ENCODE measurements at regions not wholly inside any gene's neighbourhood (a gene's known extent, or its start where the extent isn't known, plus 50 kb on each side); places are given as distances from the start of the nearest gene placed in this dataset.

DNA sequence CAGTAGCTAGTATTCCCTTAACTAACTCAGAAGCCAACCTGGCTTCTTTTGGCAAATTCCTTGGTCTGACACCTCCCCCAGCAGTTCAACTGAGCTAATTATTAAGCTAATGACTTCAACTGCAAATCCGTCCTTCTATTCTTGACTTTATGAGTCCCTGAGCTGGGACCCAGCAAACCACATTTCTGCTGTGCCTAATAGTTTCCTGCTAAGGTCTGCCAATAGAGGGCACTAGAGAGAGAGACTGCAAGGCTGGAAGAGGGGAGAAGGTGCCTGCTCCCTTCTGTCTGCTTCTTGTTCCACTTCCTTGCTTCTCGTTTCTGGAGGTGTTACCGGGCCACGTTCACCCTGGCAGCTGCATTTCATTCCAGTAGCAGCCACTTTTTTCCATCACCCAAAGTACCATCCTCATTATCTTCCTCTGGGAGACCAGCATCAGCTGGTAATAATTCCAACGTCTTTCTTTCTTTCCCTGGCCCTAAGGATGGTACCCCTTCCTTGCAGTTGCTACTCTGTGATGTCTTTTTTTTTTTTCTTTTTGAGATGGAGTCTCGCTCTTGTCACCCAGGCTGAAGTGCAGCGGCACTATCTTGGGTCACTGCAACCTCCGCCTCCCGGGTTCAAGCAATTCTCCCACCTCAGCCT, 352.0 kb downstream of the TNS1 start:
- DNase-seq (no peak), ATAC-seq (ENCODE audit: low read depth) (no peak)
- ChIA-PET POLR2A (no interaction called here), CTCF (no interaction called here)
- no peaks in the 10 kb centered on the region for H3K79me2 ChIP-seq (ENCODE audit: control insufficient read depth, insufficient read depth, low read length)
- intact Hi-C loops (cut with micrococcal nuclease) = no loop called here
- Mint-ChIP-seq H3K27ac (no peak overlapping the region), H3K27me3 (peaks cover 22% of the 10 kb centered on the region), H3K4me3 (no peak overlapping the region), H3K9me3 (ENCODE audit: insufficient read depth) (no peaks in the 10 kb centered on the region), H3K4me1 (no peaks in the 10 kb centered on the region)
- H2AFZ ChIP-seq (ENCODE audit: insufficient read depth, low read depth, low read length, poor library complexity, severe bottlenecking) = no peak overlapping the region
- no peaks in the 10 kb centered on the region for H4K20me1 ChIP-seq (ENCODE audit: control insufficient read depth, insufficient read depth, low read length, poor library complexity, severe bottlenecking)
- H3K4me3 ChIP-seq (ENCODE audit: control extremely low read depth in 1 of 5, extremely low read depth in 1 of 5, insufficient read depth in 1 of 5, low read depth in 2 of 5, low read length in 4 of 5) = no peak overlapping the region
- TF ChIP-seq, protein P1, sequence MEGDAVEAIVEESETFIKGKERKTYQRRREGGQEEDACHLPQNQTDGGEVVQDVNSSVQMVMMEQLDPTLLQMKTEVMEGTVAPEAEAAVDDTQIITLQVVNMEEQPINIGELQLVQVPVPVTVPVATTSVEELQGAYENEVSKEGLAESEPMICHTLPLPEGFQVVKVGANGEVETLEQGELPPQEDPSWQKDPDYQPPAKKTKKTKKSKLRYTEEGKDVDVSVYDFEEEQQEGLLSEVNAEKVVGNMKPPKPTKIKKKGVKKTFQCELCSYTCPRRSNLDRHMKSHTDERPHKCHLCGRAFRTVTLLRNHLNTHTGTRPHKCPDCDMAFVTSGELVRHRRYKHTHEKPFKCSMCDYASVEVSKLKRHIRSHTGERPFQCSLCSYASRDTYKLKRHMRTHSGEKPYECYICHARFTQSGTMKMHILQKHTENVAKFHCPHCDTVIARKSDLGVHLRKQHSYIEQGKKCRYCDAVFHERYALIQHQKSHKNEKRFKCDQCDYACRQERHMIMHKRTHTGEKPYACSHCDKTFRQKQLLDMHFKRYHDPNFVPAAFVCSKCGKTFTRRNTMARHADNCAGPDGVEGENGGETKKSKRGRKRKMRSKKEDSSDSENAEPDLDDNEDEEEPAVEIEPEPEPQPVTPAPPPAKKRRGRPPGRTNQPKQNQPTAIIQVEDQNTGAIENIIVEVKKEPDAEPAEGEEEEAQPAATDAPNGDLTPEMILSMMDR (IDR thresholded peaks at IDR 0.05) = peak; percentile 30
- TF ChIP-seq EZH2 (IDR thresholded peaks at IDR 0.05; ENCODE audit: borderline replicate concordance, insufficient read depth, low read depth, low read length, poor library complexity, severe bottlenecking) = no peak
- WGBS (ENCODE audit: insufficient coverage) = 0% methylated on average over 3 of the region's 9 CpGs
- H3K27me3 ChIP-seq (replicated peaks in 1 of 4; ENCODE audit: control extremely low read depth in 1 of 4, control insufficient read depth in 3 of 4, insufficient read depth in 4 of 4, low read length in 3 of 4) = peaks cover 0 to 13% (median 4%) of the 10 kb centered on the region in 4 experiments
- no peak overlapping the region for H3K9ac ChIP-seq (ENCODE audit: low read length)
- H3K4me1 ChIP-seq (ENCODE audit: control insufficient read depth in 2 of 2, insufficient read depth in 2 of 2, low read length in 2 of 2) = no peaks in the 10 kb centered on the region
- no peak overlapping the region for H3K4me2 ChIP-seq (replicated peaks; ENCODE audit: low read depth, low read length, poor library complexity, severe bottlenecking)
- H3K36me3 ChIP-seq (replicated peaks in 1 of 2; ENCODE audit: control extremely low read depth in 1 of 2, control insufficient read depth in 1 of 2, extremely low read depth in 1 of 2, insufficient read depth in 2 of 2, low read length in 1 of 2) = no peaks in the 10 kb centered on the region
- no peak overlapping the region for H3K27ac ChIP-seq (ENCODE audit: low read length in 2 of 2)
- H3K9me3 ChIP-seq (ENCODE audit: control extremely low read depth in 1 of 3, control insufficient read depth in 2 of 3, insufficient read depth in 1 of 3, low read length in 2 of 3) = no peaks in the 10 kb centered on the region

DNA sequence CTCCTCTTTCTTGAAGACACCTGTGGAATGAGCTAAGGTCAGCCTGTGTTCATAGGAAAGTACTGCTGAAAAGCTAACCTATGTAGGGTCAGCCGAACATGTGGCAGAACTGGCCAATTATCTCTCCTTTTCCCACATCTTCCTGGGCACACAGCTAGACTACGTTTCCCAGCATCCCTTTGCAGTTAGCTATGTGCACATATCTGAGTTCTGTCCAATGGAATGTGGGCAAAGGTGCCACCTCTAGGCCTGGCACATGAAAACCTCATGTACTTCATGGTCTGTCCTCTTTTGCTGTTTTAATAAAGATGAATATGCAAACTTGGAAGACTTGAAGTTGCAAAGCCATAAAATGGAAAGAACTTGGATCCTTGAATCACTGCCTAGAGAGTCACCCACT, 352.6 kb downstream of the TNS1 start:
- Histone ChIP-seq H3K27ac (ENCODE audit: low read length in 2 of 2) (no peak overlapping the region), H3K27me3 (replicated peaks in 1 of 4; ENCODE audit: control extremely low read depth in 1 of 4, control insufficient read depth in 3 of 4, insufficient read depth in 4 of 4, low read length in 3 of 4) (peaks cover 0 to 13% (median 4%) of the 10 kb centered on the region in 4 experiments), H3K79me2 (ENCODE audit: control insufficient read depth, insufficient read depth, low read length) (no peaks in the 10 kb centered on the region), H3K4me1 (ENCODE audit: control insufficient read depth in 2 of 2, insufficient read depth in 2 of 2, low read length in 2 of 2) (no peaks in the 10 kb centered on the region), H3K4me2 (replicated peaks; ENCODE audit: low read depth, low read length, poor library complexity, severe bottlenecking) (no peak overlapping the region), H3K9me3 (ENCODE audit: control extremely low read depth in 1 of 3, control insufficient read depth in 2 of 3, insufficient read depth in 1 of 3, low read length in 2 of 3) (no peaks in the 10 kb centered on the region), H3K4me3 (ENCODE audit: control extremely low read depth in 1 of 5, extremely low read depth in 1 of 5, insufficient read depth in 1 of 5, low read depth in 2 of 5, low read length in 4 of 5) (no peak overlapping the region), H4K20me1 (ENCODE audit: control insufficient read depth, insufficient read depth, low read length, poor library complexity, severe bottlenecking) (no peaks in the 10 kb centered on the region), H3K36me3 (replicated peaks in 1 of 2; ENCODE audit: control extremely low read depth in 1 of 2, control insufficient read depth in 1 of 2, extremely low read depth in 1 of 2, insufficient read depth in 2 of 2, low read length in 1 of 2) (no peaks in the 10 kb centered on the region), H3K9ac (ENCODE audit: low read length) (no peak overlapping the region), H2AFZ (ENCODE audit: insufficient read depth, low read depth, low read length, poor library complexity, severe bottlenecking) (no peak overlapping the region)
- DNase-seq = no peak
- H3K4me3 Mint-ChIP-seq = no peak overlapping the region
- peaks cover 25% of the 10 kb centered on the region for H3K27me3 Mint-ChIP-seq
- intact Hi-C loops (cut with micrococcal nuclease) = no loop called here
- POLR2A ChIA-PET = no interaction called here
- TF ChIP-seq, protein P1 (IDR thresholded peaks at IDR 0.05) = no peak
- no peak for TF ChIP-seq EZH2 (IDR thresholded peaks at IDR 0.05; ENCODE audit: borderline replicate concordance, insufficient read depth, low read depth, low read length, poor library complexity, severe bottlenecking)
- CTCF ChIA-PET = no interaction called here
- no peaks in the 10 kb centered on the region for H3K9me3 Mint-ChIP-seq (ENCODE audit: insufficient read depth)
- no peak overlapping the region for H3K27ac Mint-ChIP-seq
- 100% methylated on average over 1 of the region's 2 CpGs for WGBS (ENCODE audit: insufficient coverage)
- H3K4me1 Mint-ChIP-seq = no peaks in the 10 kb centered on the region
- ATAC-seq (ENCODE audit: low read depth) = no peak
